H1 (cell line): ENCODE measurements at regions not wholly inside any gene's neighbourhood (a gene's known extent, or its start where the extent isn't known, plus 50 kb on each side); places are given as distances from the start of the nearest gene placed in this dataset.

Source experiments
- ATF3 ChIP-seq: IDR thresholded peaks from 2 replicates; pipeline ENCODE4 v1.6.1; 2011; ENCODE audit warnings: low read depth, mild to moderate bottlenecking, low read length; ENCODE audit not compliant: insufficient read depth
- CTCF ChIP-seq, 3 experiments: IDR thresholded peaks; 1 replicate in 2 of 3; 2 replicates in 1 of 3; pipeline versions ENCODE4 v1.5.1 to v1.6.1; 2011; ENCODE audit warnings: low read length in 3 of 3, mild to moderate bottlenecking in 3 of 3, inconsistent platforms in 2 of 3, low read depth in 1 of 3, moderate library complexity in 1 of 3; ENCODE audit not compliant: insufficient read depth in 1 of 3; ENCODE audit errors: control extremely low read depth in 1 of 3
- HDAC2 ChIP-seq, 2 experiments: fragments of 300-600 bp in 1 of 2; sonication (generic) in 1 of 2; IDR thresholded peaks; 2 replicates each; pipeline ENCODE4 v1.6.1; 2011 to 2012; ENCODE audit warnings: low read depth in 2 of 2, low read length in 2 of 2, mild to moderate bottlenecking in 2 of 2, moderate library complexity in 2 of 2, borderline replicate concordance in 1 of 2, inconsistent platforms in 1 of 2
- MAFK ChIP-seq: IDR thresholded peaks from 2 replicates; pipeline ENCODE4 v1.6.1; 2012; ENCODE audit warnings: low read depth, mild to moderate bottlenecking, improper control_type of control experiment, low read length
- RBBP5 ChIP-seq: IDR thresholded peaks from 2 replicates; pipeline ENCODE4 v1.7.1; 2012; ENCODE audit warnings: low read depth, mild to moderate bottlenecking, inconsistent platforms, low read length, moderate library complexity, borderline replicate concordance
- SUZ12 ChIP-seq: fragments of 200-600 bp; sonication (generic); IDR thresholded peaks from 2 replicates; pipeline ENCODE4 v1.6.1; 2012; ENCODE audit warnings: mild to moderate bottlenecking, inconsistent platforms, low read length, moderate library complexity, mixed read lengths
- TAF1 ChIP-seq: IDR thresholded peaks from 2 replicates; pipeline ENCODE4 v1.6.1; 2011; ENCODE audit warnings: mild to moderate bottlenecking, low read depth, low read length

DNA sequence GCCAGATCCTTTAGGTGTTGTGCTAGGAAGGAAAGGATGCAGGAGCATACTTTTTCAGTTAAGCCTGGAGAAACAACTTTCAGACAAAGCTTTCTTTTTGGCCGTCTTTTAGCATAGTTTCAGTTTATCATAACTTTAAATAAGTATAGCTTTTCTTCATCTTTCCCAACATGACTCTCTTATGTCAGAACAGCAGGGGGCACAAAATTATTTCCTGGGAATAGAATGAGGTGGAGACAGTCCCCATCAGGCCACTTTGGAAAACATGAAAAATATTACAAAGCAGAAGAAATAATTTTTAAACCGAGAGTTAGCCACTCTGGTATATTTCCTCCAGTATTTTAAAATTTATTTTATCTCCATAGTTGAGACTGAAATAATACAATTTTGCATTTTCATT lies 387.6 kb downstream of the HAPSTR1 start (continued):
- TF ChIP-seq CTCF (IDR thresholded peaks at IDR 0.05; ENCODE audit: control extremely low read depth in 1 of 3, insufficient read depth in 1 of 3, low read depth in 1 of 3, low read length in 3 of 3) (no peak), HDAC2 (IDR thresholded peaks at IDR 0.05; ENCODE audit: borderline replicate concordance in 1 of 2, low read depth in 2 of 2, low read length in 2 of 2) (no peak), SUZ12 (no peak), TAF1 (no peak), ATF3 (no peak), MAFK (no peak), RBBP5 (no peak)
